CD4-positive, alpha-beta T cell treated with Interleukin-17A for 1 hour (primary cell): ENCODE measurements at regions not wholly inside any gene's neighbourhood (a gene's known extent, or its start where the extent isn't known, plus 50 kb on each side); places are given as distances from the start of the nearest gene placed in this dataset.
"Not testable (repeated sequence)": the region's sequence is repeated elsewhere in the genome, so short reads cannot be mapped to it uniquely, and the experiment has no call there.

Source experiments
- DNase-seq: peaks from one replicate; pipeline ENCODE4 v3.0.0-alpha.2; 2020

GRCh38 chr17:83204230-83204725 is 124.9 kb downstream of the METRNL start:
- no peak for DNase-seq

DNA sequence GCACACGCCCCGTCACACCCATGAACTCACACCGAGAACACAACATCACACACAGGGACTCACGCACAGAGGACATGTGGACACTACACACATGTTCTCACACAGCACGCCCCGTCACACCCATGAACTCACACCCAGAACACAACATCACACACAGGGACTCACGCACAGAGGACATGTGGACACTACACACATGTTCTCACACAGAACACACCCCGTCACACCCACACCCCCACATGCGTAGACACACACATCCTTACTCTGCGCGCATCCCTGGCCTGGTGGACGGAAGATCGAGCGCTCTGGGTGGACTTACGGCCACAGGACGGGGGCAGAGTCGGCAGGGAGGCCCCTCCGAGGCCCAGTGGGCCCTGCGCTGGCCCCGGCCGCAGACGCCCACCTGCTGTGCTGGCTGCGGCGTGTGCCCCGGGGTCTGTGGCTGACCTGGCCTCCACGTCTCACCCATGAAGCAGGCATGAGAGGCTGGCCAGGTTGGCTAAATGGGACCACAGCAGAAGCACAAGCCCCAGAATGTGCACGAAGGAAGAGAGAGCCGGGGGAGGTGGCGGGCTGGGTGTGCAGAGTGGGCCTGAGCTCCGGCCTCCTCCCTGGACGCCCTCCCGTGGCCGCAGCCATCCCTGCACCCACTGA is 125.5 kb downstream of the METRNL start:
- DNase-seq, result not testable (repeated sequence)

DNA sequence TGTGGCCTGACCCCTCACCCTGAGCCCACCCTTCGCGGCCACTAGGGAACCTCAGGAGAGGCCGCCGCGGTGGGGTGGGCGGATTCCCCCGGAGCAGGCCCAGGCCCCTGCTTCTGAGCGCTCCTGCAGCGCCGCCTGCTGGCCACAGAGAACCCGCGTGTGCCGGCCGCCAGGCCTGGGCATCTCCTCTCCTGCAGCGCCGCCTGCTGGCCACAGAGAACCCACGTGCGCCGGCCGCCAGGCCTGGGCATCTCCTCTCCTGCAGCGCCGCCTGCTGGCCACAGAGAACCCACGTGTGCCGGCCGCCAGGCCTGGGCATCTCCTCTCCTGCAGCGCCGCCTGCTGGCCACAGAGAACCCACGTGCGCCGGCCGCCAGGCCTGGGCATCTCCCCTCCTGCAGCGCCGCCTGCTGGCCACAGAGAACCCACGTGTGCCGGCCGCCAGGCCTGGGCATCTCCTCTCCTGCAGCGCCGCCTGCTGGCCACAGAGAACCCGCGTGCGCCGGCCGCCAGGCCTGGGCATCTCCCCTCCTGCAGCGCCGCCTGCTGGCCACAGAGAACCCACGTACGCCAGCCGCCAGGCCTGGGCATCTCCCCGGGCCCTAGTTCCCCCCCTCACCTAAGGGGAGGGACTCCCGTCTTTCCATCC is 126.1 kb downstream of the METRNL start:
- peak; percentile 77 for DNase-seq

GRCh38 chr17:83206036-83206394 is 126.6 kb downstream of the METRNL start:
- DNase-seq, result not testable (repeated sequence)

GRCh38 chr17:83206819-83207588 is 127.6 kb downstream of the METRNL start:
- DNase-seq, result not testable (repeated sequence)

- peak; percentile 16 for DNase-seq
Observed at GRCh38 chr17:83247001-83247400, 167.6 kb downstream of the METRNL start.
